ENCODE measurements at regions not wholly inside any gene's neighbourhood (a gene's known extent, or its start where the extent isn't known, plus 50 kb on each side); places are given as distances from the start of the nearest gene placed in this dataset.

DNA sequence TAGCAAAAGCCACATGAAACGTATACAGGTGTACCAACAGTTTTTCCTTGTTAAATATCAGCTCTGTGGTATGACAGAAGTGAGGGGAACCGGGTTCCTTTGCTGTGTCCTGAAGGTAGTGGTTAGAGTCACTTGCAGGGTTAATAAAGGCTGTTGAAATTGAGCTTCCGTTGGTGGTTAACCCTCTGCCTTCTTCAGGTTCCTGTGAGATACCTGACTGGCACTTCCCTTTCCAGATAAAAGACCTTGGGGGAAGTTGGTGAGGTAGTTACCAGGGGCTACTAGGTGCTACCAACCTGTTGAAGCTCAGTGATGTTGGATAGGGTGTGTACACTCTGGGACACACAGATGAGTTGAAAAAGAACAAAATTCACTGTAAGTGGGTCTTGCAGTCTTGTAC lies 384.1 kb downstream of the GATA3 start:
- H3K4me3 ChIP-seq (ENCODE audit: insufficient read depth, low read length, poor library complexity, severe bottlenecking) = no peak overlapping the region
- H3K9me2 ChIP-seq (replicated peaks; ENCODE audit: insufficient read depth, low read length) = no peaks in the 10 kb centered on the region
- H2AFZ ChIP-seq (ENCODE audit: low read depth, low read length, severe bottlenecking) = no peak overlapping the region
- no peaks in the 10 kb centered on the region for H3F3A ChIP-seq (ENCODE audit: insufficient read depth)
- H3K9ac ChIP-seq (ENCODE audit: low read length) = no peak overlapping the region
- H3K4me2 ChIP-seq (ENCODE audit: low read depth, low read length, poor library complexity, severe bottlenecking) = no peak overlapping the region
- H3K79me2 ChIP-seq (ENCODE audit: insufficient read depth, low read length) = no peaks in the 10 kb centered on the region
- no peaks in the 10 kb centered on the region for H4K20me1 ChIP-seq (ENCODE audit: low read depth, low read length)
- H3K9me3 ChIP-seq (ENCODE audit: insufficient read depth, low read length) = no peaks in the 10 kb centered on the region
- no peaks in the 10 kb centered on the region for H3K27me3 ChIP-seq (ENCODE audit: low read length)
- H3K27ac ChIP-seq (ENCODE audit: low read depth, low read length) = no peak overlapping the region
- TF ChIP-seq, protein P1, sequence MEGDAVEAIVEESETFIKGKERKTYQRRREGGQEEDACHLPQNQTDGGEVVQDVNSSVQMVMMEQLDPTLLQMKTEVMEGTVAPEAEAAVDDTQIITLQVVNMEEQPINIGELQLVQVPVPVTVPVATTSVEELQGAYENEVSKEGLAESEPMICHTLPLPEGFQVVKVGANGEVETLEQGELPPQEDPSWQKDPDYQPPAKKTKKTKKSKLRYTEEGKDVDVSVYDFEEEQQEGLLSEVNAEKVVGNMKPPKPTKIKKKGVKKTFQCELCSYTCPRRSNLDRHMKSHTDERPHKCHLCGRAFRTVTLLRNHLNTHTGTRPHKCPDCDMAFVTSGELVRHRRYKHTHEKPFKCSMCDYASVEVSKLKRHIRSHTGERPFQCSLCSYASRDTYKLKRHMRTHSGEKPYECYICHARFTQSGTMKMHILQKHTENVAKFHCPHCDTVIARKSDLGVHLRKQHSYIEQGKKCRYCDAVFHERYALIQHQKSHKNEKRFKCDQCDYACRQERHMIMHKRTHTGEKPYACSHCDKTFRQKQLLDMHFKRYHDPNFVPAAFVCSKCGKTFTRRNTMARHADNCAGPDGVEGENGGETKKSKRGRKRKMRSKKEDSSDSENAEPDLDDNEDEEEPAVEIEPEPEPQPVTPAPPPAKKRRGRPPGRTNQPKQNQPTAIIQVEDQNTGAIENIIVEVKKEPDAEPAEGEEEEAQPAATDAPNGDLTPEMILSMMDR (IDR thresholded peaks at IDR 0.05; ENCODE audit: insufficient read depth, low read length, poor library complexity, severe bottlenecking) = no peak
- no peak for TF ChIP-seq EZH2phosphoT487 (conservative IDR thresholded peaks at IDR 0.05; ENCODE audit: low read length)
- H3K36me3 ChIP-seq (ENCODE audit: low read length) = no peaks in the 10 kb centered on the region

DNA sequence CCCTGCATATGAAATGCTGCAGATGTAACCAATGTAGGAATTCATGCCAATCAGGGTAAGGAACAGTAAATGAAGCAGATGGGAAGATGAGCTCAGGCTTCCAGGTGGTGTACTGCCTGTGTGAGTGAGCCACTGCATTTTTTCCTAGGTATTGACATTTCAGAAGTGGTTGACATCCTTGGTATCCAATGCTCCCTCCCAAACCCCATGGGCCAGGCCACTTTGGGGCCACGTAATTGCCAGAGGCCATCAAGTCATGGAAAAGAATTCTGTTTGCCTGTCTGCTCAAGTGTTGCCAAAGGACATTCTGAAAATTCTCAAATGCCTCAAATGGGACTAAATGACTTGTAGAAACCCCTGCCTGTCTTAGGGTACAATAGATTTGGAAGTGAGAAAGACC lies 384.6 kb downstream of the GATA3 start:
- TF ChIP-seq, protein P1 (IDR thresholded peaks at IDR 0.05; ENCODE audit: insufficient read depth, low read length, poor library complexity, severe bottlenecking) = no peak
- TF ChIP-seq EZH2phosphoT487 (conservative IDR thresholded peaks at IDR 0.05; ENCODE audit: low read length) = no peak
- no peak overlapping the region for H3K27ac ChIP-seq (ENCODE audit: low read depth, low read length)
- H3K9me3 ChIP-seq (ENCODE audit: insufficient read depth, low read length) = no peaks in the 10 kb centered on the region
- no peaks in the 10 kb centered on the region for H3K27me3 ChIP-seq (ENCODE audit: low read length)
- no peak overlapping the region for H3K9ac ChIP-seq (ENCODE audit: low read length)
- no peaks in the 10 kb centered on the region for H3K9me2 ChIP-seq (replicated peaks; ENCODE audit: insufficient read depth, low read length)
- no peaks in the 10 kb centered on the region for H3K79me2 ChIP-seq (ENCODE audit: insufficient read depth, low read length)
- H3F3A ChIP-seq (ENCODE audit: insufficient read depth) = no peaks in the 10 kb centered on the region
- H4K20me1 ChIP-seq (ENCODE audit: low read depth, low read length) = no peaks in the 10 kb centered on the region
- H2AFZ ChIP-seq (ENCODE audit: low read depth, low read length, severe bottlenecking) = no peak overlapping the region
- no peak overlapping the region for H3K4me3 ChIP-seq (ENCODE audit: insufficient read depth, low read length, poor library complexity, severe bottlenecking)
- H3K36me3 ChIP-seq (ENCODE audit: low read length) = no peaks in the 10 kb centered on the region
- H3K4me2 ChIP-seq (ENCODE audit: low read depth, low read length, poor library complexity, severe bottlenecking) = no peak overlapping the region

DNA sequence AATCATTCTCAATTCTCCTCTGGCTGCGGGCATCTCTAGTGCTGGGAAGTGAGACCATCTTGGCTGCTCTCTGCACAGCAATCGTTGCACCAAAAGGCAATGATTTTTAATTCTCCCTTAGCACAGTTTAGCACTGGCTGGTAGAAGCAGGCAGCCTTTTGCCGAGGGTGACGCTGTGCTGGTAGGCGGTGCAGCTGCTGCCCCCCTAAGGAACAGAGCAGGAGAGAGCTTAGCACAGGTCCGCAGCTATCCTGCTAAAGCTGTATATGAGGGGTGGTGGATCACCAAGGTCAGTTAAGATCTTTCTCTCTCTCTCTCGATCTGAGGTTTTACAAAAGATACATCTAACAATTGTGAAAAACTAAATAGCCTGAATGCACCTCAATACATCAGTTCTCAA lies 390.1 kb downstream of the GATA3 start:
- no peak overlapping the region for H3K4me2 ChIP-seq (ENCODE audit: low read depth, low read length, poor library complexity, severe bottlenecking)
- no peaks in the 10 kb centered on the region for H3K27me3 ChIP-seq (ENCODE audit: low read length)
- no peaks in the 10 kb centered on the region for H3K79me2 ChIP-seq (ENCODE audit: insufficient read depth, low read length)
- TF ChIP-seq EZH2phosphoT487 (conservative IDR thresholded peaks at IDR 0.05; ENCODE audit: low read length) = no peak
- TF ChIP-seq, protein P1 (IDR thresholded peaks at IDR 0.05; ENCODE audit: insufficient read depth, low read length, poor library complexity, severe bottlenecking) = no peak
- H3K9ac ChIP-seq (ENCODE audit: low read length) = no peak overlapping the region
- H2AFZ ChIP-seq (ENCODE audit: low read depth, low read length, severe bottlenecking) = no peak overlapping the region
- H3K9me2 ChIP-seq (replicated peaks; ENCODE audit: insufficient read depth, low read length) = no peaks in the 10 kb centered on the region
- no peak overlapping the region for H3K27ac ChIP-seq (ENCODE audit: low read depth, low read length)
- H3F3A ChIP-seq (ENCODE audit: insufficient read depth) = no peaks in the 10 kb centered on the region
- no peaks in the 10 kb centered on the region for H3K36me3 ChIP-seq (ENCODE audit: low read length)
- no peaks in the 10 kb centered on the region for H4K20me1 ChIP-seq (ENCODE audit: low read depth, low read length)
- H3K9me3 ChIP-seq (ENCODE audit: insufficient read depth, low read length) = no peaks in the 10 kb centered on the region
- H3K4me3 ChIP-seq (ENCODE audit: insufficient read depth, low read length, poor library complexity, severe bottlenecking) = no peak overlapping the region
